Karpas-422 (cell line): ENCODE measurements at regions not wholly inside any gene's neighbourhood (a gene's known extent, or its start where the extent isn't known, plus 50 kb on each side); places are given as distances from the start of the nearest gene placed in this dataset.

Experiments
- DNase-seq: peaks from one replicate; pipeline ENCODE4 v3.0.0-alpha.2; 2015
- H2AFZ ChIP-seq: fragments of 200-600 bp; sonication (generic); 2 replicates; pipeline ENCODE4 v1.6.1; 2014; ENCODE audit warnings: antibody characterized with exemption, low read length, mixed read lengths
- H3K27ac ChIP-seq: fragments of 200-600 bp; sonication (generic); 2 replicates; pipeline ENCODE4 v1.5.1; 2014; ENCODE audit warnings: mild to moderate bottlenecking, low read length, moderate library complexity
- H3K27me3 ChIP-seq: fragments of 200-600 bp; sonication (generic); 2 replicates; pipeline ENCODE4 v1.6.1; 2014; ENCODE audit warnings: low read length, mixed read lengths
- H3K36me3 ChIP-seq: fragments of 200-600 bp; sonication (generic); 2 replicates; pipeline ENCODE4 v1.6.1; 2014; ENCODE audit warnings: low read length, mixed read lengths; ENCODE audit not compliant: insufficient read depth
- H3K4me1 ChIP-seq: fragments of 200-600 bp; sonication (generic); 2 replicates; pipeline ENCODE4 v1.6.1; 2014; ENCODE audit warnings: mild to moderate bottlenecking, low read length, mixed read lengths
- H3K4me2 ChIP-seq: fragments of 200-600 bp; sonication (generic); 2 replicates; pipeline ENCODE4 v1.6.1; 2014; ENCODE audit warnings: low read length, low read depth, mild to moderate bottlenecking; ENCODE audit not compliant: poor library complexity, severe bottlenecking
- H3K4me3 ChIP-seq: fragments of 200-600 bp; sonication (generic); 2 replicates; pipeline ENCODE4 v1.5.1; 2014; ENCODE audit warnings: mild to moderate bottlenecking, antibody characterized with exemption, low read length, mixed read lengths
- H3K79me2 ChIP-seq: fragments of 200-600 bp; sonication (generic); 2 replicates; pipeline ENCODE4 v1.6.1; 2014; ENCODE audit warnings: mild to moderate bottlenecking, low read length, mixed read lengths
- H3K9ac ChIP-seq: fragments of 200-600 bp; sonication (generic); 2 replicates; pipeline ENCODE4 v1.6.0; 2014; ENCODE audit warnings: low read length
- H3K9me2 ChIP-seq: fragments of 200-600 bp; sonication (generic), shearing (Covaris generic); replicated peaks from 2 replicates; pipeline ENCODE4 v1.6.0; 2014; ENCODE audit warnings: mild to moderate bottlenecking, low read length, moderate library complexity; ENCODE audit not compliant: insufficient read depth
- H3K9me3 ChIP-seq: fragments of 300-700, 200-600 bp; sonication (generic); 2 replicates; pipeline ENCODE4 v1.6.1; 2014; ENCODE audit warnings: low read length, mixed read lengths
- H4K20me1 ChIP-seq: fragments of 200-600 bp; sonication (generic); 2 replicates; pipeline ENCODE4 v1.6.1; 2014; ENCODE audit warnings: mild to moderate bottlenecking, antibody characterized with exemption, low read length, low read depth; ENCODE audit not compliant: insufficient read depth

- Histone ChIP-seq H4K20me1 (no peaks in the 10 kb centered on the region), H3K9me2 (no peaks in the 10 kb centered on the region), H3K27ac (no peak overlapping the region), H3K4me2 (no peak overlapping the region), H3K36me3 (no peaks in the 10 kb centered on the region), H3K79me2 (no peaks in the 10 kb centered on the region), H3K9ac (no peak overlapping the region), H3K4me1 (peaks cover 8% of the 10 kb centered on the region), H2AFZ (no peak overlapping the region), H3K9me3 (no peaks in the 10 kb centered on the region), H3K4me3 (no peak overlapping the region), H3K27me3 (no peaks in the 10 kb centered on the region)
- DNase-seq = no peak
Observed at GRCh38 chr4:89439533-89439932, 131.9 kb upstream of the GPRIN3 start.

DNA sequence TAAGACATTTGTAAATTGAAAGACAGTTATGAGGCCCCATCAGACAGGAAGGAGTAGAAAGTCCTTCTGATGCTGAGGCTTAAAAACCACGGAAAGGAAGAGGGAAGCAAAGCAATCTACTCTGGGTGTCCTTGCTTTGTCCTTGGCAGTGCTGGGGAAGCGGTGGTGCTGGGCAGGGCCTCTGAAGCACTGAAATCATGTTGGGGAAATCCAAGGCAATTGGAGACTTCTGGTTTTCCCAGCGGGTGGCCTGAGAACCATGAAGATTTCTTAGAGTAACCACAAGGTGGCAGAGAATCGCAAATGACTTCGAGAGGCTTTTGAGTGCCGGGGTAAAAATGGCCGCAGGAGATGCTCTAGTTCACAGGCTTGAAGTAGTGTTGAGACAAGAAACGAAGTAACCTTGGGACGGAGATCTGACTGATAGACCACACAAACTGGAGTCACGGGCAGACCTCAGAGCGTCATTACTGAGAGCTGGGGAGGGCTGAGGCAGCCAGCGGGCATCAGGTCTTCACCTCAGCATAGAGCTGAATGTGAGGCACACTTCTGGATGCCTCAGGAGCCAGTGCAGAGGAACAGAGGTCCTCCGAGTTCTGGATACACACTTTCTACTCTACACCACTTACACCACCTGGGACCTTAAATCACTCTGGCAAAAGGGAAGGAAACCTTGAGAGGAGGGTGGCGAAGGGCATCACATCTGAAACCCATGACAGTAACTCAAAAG lies 130.7 kb upstream of the GPRIN3 start:
- peaks cover 8% of the 10 kb centered on the region for H3K4me1 ChIP-seq
- no peaks in the 10 kb centered on the region for H3K9me2 ChIP-seq
- no peaks in the 10 kb centered on the region for H3K9me3 ChIP-seq
- H3K4me3 ChIP-seq = peak overlapping the region; percentile 35; the same call in 1 of the 2 replicates
- peak overlapping the region; percentile 96 for H2AFZ ChIP-seq
- H4K20me1 ChIP-seq = no peaks in the 10 kb centered on the region
- peak overlapping the region; percentile 43 for H3K4me2 ChIP-seq
- peak; percentile 88 for DNase-seq
- H3K27ac ChIP-seq = no peak overlapping the region
- no peaks in the 10 kb centered on the region for H3K36me3 ChIP-seq
- no peaks in the 10 kb centered on the region for H3K27me3 ChIP-seq
- peak overlapping the region; percentile 37; the same call in 1 of the 2 replicates for H3K9ac ChIP-seq
- no peaks in the 10 kb centered on the region for H3K79me2 ChIP-seq

GRCh38 chr4:89434364-89434988 lies 126.9 kb upstream of the GPRIN3 start:
- H3K4me2 ChIP-seq = no peak overlapping the region
- H3K9me2 ChIP-seq = no peaks in the 10 kb centered on the region

GRCh38 chr4:89427782-89428181 lies 120.2 kb upstream of the GPRIN3 start:
- no peak overlapping the region for H3K9ac ChIP-seq
- H3K4me2 ChIP-seq = no peak overlapping the region
- H3K36me3 ChIP-seq = no peaks in the 10 kb centered on the region
- H4K20me1 ChIP-seq = no peaks in the 10 kb centered on the region
- H3K4me3 ChIP-seq = no peak overlapping the region
- H3K4me1 ChIP-seq = no peaks in the 10 kb centered on the region
- no peaks in the 10 kb centered on the region for H3K27me3 ChIP-seq
- H3K27ac ChIP-seq = no peak overlapping the region
- H3K9me3 ChIP-seq = no peaks in the 10 kb centered on the region
- H3K9me2 ChIP-seq = no peaks in the 10 kb centered on the region
- no peaks in the 10 kb centered on the region for H3K79me2 ChIP-seq
- no peak for DNase-seq
- no peak overlapping the region for H2AFZ ChIP-seq

More at GRCh38 chr4:89434364-89434988, 126.9 kb upstream of the GPRIN3 start:
- Histone ChIP-seq H3K9me3 (no peaks in the 10 kb centered on the region), H4K20me1 (no peaks in the 10 kb centered on the region), H3K36me3 (no peaks in the 10 kb centered on the region), H3K4me3 (no peak overlapping the region), H3K27ac (no peak overlapping the region), H3K9ac (no peak overlapping the region), H3K4me1 (peaks cover 8% of the 10 kb centered on the region), H3K27me3 (no peaks in the 10 kb centered on the region), H3K79me2 (no peaks in the 10 kb centered on the region), H2AFZ (no peak overlapping the region)
- DNase-seq = peak; percentile 81

DNA sequence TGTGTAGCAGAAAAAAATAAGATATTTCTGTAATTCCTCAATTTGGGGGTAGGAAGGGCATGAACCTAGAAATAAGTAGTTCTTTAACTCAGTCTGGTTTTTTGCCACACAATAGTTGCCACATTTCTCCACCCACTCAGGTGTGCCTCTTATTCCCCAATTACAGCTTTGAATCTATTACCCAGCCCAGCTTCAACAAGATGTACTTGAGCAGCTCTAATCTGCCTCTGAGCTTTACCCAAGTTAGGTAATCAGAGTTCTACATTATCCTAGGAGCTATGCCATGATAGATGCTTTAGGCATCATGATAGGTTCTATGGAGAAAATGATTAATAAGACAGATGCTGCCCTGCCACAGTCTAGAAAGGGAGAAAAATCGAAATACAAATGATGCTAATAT lies 117.4 kb upstream of the GPRIN3 start:
- H3K9me3 ChIP-seq = no peaks in the 10 kb centered on the region
- no peak overlapping the region for H3K27ac ChIP-seq
- H3K4me3 ChIP-seq = no peak overlapping the region
- no peaks in the 10 kb centered on the region for H3K79me2 ChIP-seq
- no peaks in the 10 kb centered on the region for H3K4me1 ChIP-seq
- H3K9me2 ChIP-seq = no peaks in the 10 kb centered on the region
- H4K20me1 ChIP-seq = no peaks in the 10 kb centered on the region
- H2AFZ ChIP-seq = no peak overlapping the region
- no peak for DNase-seq
- H3K36me3 ChIP-seq = no peaks in the 10 kb centered on the region
- no peaks in the 10 kb centered on the region for H3K27me3 ChIP-seq
- no peak overlapping the region for H3K9ac ChIP-seq
- H3K4me2 ChIP-seq = no peak overlapping the region

DNA sequence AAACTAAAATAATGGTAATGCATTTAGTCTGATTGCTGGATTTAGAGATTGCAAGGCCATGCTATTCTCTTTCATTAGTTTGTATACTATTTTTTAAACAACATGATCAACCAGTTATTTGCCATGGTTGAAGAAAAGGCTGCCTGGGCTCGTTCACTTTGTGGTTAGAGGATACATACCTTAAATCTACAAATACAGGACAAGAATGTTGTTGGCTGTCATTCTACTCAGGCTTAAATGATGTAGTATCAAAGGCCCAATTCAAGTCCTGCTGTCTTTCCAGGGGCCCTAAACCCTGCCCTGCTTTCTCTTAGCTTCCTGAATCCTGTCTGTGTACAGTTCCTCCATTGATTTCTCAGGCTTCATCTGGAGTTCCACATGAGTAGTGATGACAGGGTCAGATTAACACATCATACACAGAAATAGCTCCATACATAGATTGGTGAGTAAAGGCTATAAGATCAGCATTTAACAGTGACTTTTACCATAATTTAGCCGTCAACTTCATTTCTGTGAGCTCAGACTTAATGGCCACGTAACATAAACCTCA lies 114.9 kb upstream of the GPRIN3 start:
- Histone ChIP-seq H3K4me2 (no peak overlapping the region), H3K36me3 (no peaks in the 10 kb centered on the region), H3K9ac (no peak overlapping the region), H2AFZ (no peak overlapping the region), H3K27ac (no peak overlapping the region), H3K4me3 (no peak overlapping the region), H3K4me1 (no peaks in the 10 kb centered on the region), H3K9me2 (no peaks in the 10 kb centered on the region), H4K20me1 (no peaks in the 10 kb centered on the region), H3K79me2 (no peaks in the 10 kb centered on the region), H3K9me3 (no peaks in the 10 kb centered on the region), H3K27me3 (no peaks in the 10 kb centered on the region)
- no peak for DNase-seq

DNA sequence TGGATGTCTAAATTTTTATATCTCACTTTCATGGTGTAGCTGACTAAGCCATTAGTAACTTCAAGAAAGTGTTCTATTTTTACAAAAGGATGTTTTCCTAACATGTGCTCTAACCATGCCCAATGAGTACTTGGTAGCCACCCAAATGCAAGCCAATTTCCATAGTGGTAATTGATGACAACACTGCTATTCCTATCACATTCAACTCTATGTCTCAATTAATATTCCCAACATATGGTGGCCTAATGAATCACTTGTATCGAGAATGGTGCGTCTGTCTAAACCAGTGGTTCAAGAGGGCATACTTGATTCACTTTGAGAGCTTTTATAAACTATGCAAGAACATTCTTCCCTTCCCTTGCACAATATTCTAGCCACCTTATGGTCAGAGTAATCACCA lies 112.9 kb upstream of the GPRIN3 start:
- Histone ChIP-seq H4K20me1 (no peaks in the 10 kb centered on the region), H2AFZ (no peak overlapping the region), H3K27ac (no peak overlapping the region), H3K9ac (no peak overlapping the region), H3K36me3 (no peaks in the 10 kb centered on the region), H3K79me2 (no peaks in the 10 kb centered on the region), H3K27me3 (no peaks in the 10 kb centered on the region), H3K4me3 (no peak overlapping the region), H3K9me3 (no peaks in the 10 kb centered on the region), H3K4me1 (no peaks in the 10 kb centered on the region), H3K9me2 (no peaks in the 10 kb centered on the region), H3K4me2 (no peak overlapping the region)
- DNase-seq = no peak

GRCh38 chr4:89419111-89419695 lies 111.6 kb upstream of the GPRIN3 start:
- H3K36me3 ChIP-seq = no peaks in the 10 kb centered on the region
- H3K9ac ChIP-seq = no peak overlapping the region
- no peak overlapping the region for H3K27ac ChIP-seq
- no peaks in the 10 kb centered on the region for H3K4me1 ChIP-seq
- no peaks in the 10 kb centered on the region for H3K27me3 ChIP-seq
- H3K9me3 ChIP-seq = no peaks in the 10 kb centered on the region
- no peak overlapping the region for H2AFZ ChIP-seq
- no peak overlapping the region for H3K4me3 ChIP-seq
- DNase-seq = no peak
- no peaks in the 10 kb centered on the region for H3K79me2 ChIP-seq
- H4K20me1 ChIP-seq = no peaks in the 10 kb centered on the region
- no peaks in the 10 kb centered on the region for H3K9me2 ChIP-seq
- no peak overlapping the region for H3K4me2 ChIP-seq
